ENCODE measurements at regions not wholly inside any gene's neighbourhood (a gene's known extent, or its start where the extent isn't known, plus 50 kb on each side); places are given as distances from the start of the nearest gene placed in this dataset.
A peak's percentile ranks its signal among the peaks of the same experiment; 100 is the strongest.

GRCh38 chr11:127358160-127358559 lies 357.6 kb upstream of the KIRREL3 start:
- DNase-seq (ENCODE audit: low spot score): no peak

DNA sequence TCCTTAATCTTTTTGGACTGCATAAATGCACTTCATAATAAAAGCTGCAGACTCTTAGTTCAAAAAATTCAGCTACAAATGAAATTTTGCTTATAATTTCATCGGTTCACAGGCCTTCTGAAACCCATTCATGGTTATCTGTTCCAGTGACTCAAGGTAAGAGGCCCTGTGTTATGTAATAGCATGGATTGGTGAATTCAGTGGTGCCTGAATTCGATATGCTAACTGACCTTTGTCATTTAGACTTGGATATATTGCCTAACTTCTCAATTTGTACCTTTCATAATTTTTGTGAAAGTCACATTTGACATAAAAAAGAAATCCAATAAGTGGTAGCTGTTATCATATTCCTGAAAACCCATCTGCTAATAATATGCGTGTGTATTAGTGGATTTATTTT lies 349.9 kb upstream of the KIRREL3 start:
- DNase-seq (ENCODE audit: low spot score): no peak
- no peak for TF ChIP-seq CTCF (IDR thresholded peaks at IDR 0.05; ENCODE audit: extremely low read depth, missing control alignments)

More at GRCh38 chr11:127358160-127358559, 357.6 kb upstream of the KIRREL3 start:
- TF ChIP-seq CTCF (IDR thresholded peaks at IDR 0.05; ENCODE audit: extremely low read depth, missing control alignments): no peak

GRCh38 chr11:127345819-127346459 lies 345.4 kb upstream of the KIRREL3 start:
- DNase-seq (ENCODE audit: low spot score): peak; percentile 58
- TF ChIP-seq CTCF (IDR thresholded peaks at IDR 0.05; ENCODE audit: extremely low read depth, missing control alignments): peak; percentile 64

- TF ChIP-seq CTCF (IDR thresholded peaks at IDR 0.05; ENCODE audit: extremely low read depth, missing control alignments): no peak
- DNase-seq (ENCODE audit: low spot score): no peak
Observed at GRCh38 chr11:127340438-127340837, 339.9 kb upstream of the KIRREL3 start.

GRCh38 chr11:127339376-127339775 lies 338.8 kb upstream of the KIRREL3 start:
- TF ChIP-seq CTCF (IDR thresholded peaks at IDR 0.05; ENCODE audit: extremely low read depth, missing control alignments): no peak

GRCh38 chr11:127338380-127339259 lies 338.1 kb upstream of the KIRREL3 start:
- no peak for DNase-seq (ENCODE audit: low spot score)
- no peak for TF ChIP-seq CTCF (IDR thresholded peaks at IDR 0.05; ENCODE audit: extremely low read depth, missing control alignments)

More at GRCh38 chr11:127339376-127339775, 338.8 kb upstream of the KIRREL3 start:
- DNase-seq (ENCODE audit: low spot score): no peak

DNA sequence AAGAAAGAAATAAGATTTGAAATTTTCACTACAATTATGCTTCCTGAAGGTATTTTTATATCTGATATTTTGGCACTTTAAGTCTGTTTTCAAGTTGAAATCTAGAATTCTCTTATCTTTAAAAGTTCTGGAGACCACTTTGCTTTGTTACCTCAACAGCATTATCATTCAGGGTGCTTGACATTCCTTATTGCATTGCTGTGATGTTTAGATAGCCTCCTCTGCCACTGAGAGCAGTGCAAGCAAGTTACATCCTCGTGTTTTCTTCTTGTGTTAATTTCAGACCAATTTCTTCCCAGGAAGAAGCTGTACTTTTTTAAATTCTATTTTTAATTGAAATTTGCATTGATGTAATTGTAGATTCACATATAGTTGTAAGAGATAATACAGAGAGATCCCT lies 333.9 kb upstream of the KIRREL3 start:
- no peak for TF ChIP-seq CTCF (IDR thresholded peaks at IDR 0.05; ENCODE audit: extremely low read depth, missing control alignments)
- no peak for DNase-seq (ENCODE audit: low spot score)

All from GM20000 (cell line).